GM04503 (cell line): ENCODE measurements at regions not wholly inside any gene's neighbourhood (a gene's known extent, or its start where the extent isn't known, plus 50 kb on each side); places are given as distances from the start of the nearest gene placed in this dataset.

Experiments
- DNase-seq: peaks from one replicate; pipeline ENCODE4 v3.0.0-alpha.2; 2012; ENCODE audit warnings: low read depth

GRCh38 chr2:217195016-217195415 is 335.2 kb upstream of the TNP1 start:
- no peak for DNase-seq

GRCh38 chr2:217193431-217194340 is 333.8 kb upstream of the TNP1 start:
- no peak for DNase-seq

DNA sequence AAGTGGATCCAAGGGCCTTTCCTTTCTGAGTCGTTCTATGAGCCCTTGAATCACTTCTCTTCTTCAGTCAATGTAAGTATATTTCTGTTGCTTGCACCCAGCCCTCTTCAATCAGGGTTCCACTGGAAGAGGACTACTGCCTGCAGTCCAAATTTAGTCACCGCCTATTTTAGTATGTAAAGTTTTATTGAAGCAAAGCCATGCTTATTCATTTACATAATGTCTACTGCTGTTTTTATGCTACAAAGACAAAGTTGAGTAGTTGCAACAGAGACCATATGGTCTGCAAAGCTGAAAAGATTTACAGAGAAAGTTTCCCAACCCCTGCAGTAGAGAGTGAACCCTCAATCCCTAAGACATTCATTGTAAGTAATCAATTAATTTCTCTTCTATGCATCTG is 332.5 kb upstream of the TNP1 start:
- no peak for DNase-seq

- no peak for DNase-seq
Measured at GRCh38 chr2:217189747-217190146, 329.9 kb upstream of the TNP1 start.

GRCh38 chr2:217189131-217189530 is 329.3 kb upstream of the TNP1 start:
- no peak for DNase-seq

DNA sequence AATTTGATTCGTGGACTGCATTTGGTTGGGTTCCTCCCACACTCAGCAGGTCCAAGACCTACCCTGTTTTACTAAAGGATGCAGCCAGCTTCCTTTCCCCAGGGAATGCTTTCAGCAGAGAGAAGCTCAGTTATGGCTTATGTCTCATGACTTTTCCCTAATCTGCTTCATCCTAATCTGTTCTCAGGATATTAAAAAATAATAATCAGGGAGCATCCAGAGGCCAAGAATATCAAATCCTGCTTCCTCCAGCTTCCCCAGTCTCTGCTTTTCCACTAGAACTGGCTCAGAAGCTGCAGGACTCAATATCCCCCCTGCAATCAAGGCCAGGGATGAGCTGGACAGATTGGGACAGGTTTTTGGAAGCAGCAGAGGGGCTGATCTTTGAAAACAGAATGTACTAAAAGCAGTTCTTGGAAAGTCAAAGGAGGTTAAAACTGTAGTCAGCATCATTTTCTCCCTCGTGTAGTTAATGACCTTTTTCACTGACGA is 326.9 kb upstream of the TNP1 start:
- DNase-seq: no peak

- DNase-seq: no peak
Measured at GRCh38 chr2:217186152-217186551, 326.3 kb upstream of the TNP1 start.

DNA sequence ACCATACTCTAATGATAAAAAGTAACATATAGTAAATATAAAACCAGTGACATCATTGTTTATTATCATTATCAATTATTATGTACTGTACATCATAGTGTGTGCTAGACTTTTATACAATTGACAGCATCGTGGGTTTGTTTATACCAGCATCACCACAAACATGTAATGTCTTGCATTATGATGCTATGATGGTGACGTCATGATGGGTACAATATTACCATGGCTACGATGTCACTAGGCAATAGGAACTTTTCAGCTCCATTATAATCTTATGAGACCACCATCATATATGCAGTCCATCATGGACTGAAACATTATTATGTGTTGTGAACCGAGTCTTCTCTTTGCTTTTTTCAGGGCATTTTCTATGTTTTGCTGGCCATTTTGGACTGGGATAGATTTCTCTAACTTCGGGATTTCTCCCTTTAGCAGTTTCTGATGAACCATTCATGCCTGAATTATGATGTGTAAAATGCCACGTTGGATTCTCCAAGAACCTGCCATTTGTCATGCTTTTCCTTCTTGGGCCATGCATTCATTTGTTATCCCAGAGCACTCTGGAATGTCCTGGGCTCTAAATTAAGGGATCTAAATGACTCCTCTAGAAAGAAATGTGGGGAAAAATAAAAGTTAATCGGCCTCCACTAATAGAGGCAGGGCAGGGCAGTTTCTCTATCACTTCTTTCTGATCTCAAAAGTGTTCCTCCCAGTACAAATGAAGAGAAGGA is 325.6 kb upstream of the TNP1 start:
- no peak for DNase-seq

GRCh38 chr2:217184242-217184641 is 324.4 kb upstream of the TNP1 start:
- DNase-seq: no peak

DNA sequence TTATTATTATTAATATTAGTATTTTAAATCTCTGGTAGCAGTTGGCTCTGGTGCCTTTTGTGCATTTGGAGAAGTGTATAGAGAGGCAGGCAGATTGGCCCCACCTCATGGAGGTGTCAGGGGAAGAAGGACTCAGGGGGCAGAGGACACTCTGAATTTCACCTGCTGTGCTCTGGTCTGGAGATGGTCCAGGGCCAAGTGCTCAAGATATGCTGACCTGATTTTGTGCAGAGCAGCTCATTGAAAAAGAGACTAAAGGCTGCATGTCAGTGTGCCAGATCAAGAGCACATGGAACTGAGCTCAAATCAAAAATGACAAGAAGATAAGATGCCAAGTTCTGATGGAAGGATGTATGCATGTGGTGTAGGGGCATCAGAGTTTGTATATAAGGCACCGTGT is 323.6 kb upstream of the TNP1 start:
- DNase-seq: no peak

DNA sequence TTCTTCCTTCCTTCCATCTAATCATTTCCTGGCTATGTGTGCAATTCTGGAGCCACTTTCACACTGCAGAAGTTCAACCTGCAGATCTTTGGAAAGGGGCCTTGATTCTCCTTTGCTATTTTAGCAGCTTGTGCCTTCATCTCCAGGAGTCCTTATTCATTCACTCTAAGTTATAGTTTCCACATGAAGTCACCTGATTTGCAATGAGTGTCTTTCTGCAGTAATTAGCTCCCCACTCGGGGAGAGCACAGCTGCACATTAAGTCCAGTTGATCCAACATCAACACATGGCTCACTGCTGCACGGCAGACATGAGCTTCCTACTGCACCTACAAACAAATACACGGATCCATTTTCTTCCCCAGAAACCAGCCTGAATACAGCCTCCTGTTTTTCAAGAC is 323.1 kb upstream of the TNP1 start:
- DNase-seq: no peak

- no peak for DNase-seq
Measured at GRCh38 chr2:217181512-217181911, 321.6 kb upstream of the TNP1 start.

DNA sequence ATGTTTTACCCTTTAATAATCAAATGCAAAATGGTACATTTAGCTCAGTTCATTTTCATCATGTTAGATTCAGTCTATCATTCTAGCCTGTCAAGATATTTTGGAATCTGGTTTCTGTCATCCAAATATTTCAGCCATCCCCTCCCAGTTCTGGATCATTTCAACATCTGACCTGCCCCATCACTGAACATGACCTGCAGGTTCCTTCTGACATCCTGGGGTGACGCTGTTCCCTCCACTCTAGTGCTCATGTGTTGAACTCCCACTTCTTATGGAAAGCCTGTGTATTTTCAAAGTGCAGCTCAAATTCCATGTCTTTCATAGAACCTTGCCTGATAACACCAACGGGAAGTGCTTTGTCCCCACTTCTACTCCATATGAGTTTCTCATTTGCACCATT is 320.0 kb upstream of the TNP1 start:
- no peak for DNase-seq

- DNase-seq: no peak
Measured at GRCh38 chr2:217178341-217178740, 318.5 kb upstream of the TNP1 start.

GRCh38 chr2:217177720-217178119 is 317.9 kb upstream of the TNP1 start:
- DNase-seq: no peak

DNA sequence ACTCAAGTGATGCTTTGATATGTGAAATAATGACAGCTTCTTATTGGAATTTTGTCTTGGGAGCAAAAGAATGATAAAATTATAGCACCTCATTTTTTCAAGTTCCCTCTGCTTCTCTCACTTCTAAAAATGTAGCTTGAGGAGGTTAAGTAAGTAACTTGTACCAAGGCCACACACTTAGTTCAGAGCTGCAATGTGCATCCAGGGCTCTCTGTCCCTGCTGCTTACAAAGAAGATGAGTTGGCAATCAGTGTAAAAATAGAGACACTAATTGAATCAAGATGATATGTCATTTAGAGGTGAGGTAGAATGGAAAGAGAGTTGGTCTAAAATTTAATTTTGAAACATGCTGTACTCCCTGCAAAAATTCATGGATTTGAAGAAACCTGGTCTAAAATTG is 312.0 kb upstream of the TNP1 start:
- no peak for DNase-seq

DNA sequence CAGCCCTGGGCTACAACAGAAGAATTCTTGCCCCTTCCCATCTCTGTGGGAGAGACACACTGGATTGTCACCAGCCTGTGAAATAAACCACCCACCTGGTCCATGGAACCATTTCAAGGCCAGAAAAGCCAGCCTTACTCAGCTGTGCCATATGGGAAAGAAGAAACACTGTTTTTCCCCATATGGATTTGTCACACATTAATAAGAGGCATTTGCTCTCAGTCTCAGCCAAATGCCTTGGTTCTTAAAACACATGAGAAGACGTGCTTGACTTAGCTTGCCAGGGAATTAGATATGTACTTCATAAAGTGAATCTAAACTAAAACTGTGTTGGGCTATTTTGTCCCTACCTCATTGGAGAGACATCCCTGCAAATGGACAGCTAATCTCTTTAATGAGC is 308.6 kb upstream of the TNP1 start:
- no peak for DNase-seq

DNA sequence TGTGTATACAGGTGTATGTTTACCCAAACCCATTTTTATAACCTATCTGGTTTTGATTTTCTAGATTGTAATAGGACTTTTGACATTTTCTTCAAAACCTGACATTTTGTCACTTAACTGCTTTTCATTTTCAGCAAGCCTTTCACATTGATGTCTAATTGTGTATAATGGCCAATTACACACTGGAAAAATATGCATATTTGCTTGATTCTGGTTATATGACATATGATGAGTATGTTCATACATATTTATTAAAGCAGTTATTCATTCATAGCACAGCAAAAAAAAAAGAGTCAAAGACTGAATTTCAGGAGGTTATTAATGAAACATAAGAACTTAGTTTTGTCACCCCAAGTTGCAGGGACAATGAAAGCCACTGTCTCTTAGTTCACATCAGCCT is 307.7 kb upstream of the TNP1 start:
- DNase-seq: no peak

DNA sequence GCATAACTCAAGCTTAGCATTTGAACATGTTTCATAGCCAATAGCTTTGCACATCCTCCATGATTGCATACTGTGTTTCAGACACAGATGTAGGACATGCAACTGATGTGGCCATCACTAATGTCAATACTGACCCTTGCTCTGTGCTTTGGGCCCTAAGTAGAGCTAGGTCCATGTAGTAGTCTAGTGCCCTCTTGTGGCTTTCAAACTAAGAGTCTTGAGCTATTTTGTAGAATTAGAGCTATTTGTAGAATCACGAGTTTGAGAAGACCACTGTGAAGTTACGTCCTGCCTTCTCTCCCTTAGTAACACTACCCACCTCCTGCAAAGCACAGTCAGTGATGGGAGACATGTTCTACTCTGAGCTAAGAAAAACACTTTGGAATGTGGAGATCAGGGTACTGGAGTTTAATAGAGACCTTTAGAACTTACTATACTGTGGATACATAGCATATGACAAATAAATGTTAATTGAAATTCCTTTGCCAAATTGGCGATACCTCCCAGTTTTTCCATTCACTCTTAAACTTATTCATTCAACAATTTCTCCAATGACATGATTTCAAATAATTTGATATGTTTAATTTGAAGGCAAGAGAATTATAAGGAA is 306.5 kb upstream of the TNP1 start:
- peak; percentile 10 for DNase-seq

DNA sequence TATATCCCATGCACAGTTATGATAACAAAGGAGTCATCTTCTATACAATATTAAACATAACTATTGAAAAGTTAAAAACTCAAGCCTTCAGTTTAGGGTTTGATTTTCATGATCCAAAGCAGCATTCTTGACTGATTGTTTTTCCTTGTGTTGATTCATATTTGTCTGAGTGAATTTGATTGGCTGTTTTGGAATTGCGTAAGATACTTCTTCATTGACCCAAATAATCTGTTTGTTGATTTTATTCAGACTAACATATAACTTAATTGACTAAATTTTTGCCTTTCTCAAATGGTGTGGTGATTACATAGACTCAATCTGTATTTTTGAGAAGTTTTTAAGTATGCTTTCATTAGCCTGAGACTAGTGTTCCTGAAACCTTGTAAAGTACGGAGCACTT is 305.7 kb upstream of the TNP1 start:
- DNase-seq: no peak

- DNase-seq: no peak
Measured at GRCh38 chr2:217163987-217164386, 304.1 kb upstream of the TNP1 start.

DNA sequence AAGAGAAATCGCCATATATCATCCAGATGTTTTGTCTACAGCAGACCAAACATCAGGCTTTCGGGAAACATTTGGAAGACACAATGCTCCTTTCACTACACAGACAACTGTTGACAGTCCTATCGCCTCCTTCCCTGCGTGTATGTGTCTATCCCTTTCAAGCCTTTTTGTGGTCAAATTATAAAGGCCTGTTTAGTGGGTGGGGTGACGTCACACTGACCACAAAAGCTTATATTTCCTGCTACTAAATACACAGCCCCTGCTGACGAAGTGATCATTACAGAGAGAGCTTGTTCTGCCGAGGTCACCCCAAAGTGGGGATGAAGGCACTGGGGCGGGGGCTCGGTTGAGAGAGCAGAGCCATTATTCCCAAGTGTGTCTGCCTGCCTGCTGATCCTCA is 302.7 kb upstream of the TNP1 start:
- peak; percentile 43 for DNase-seq
